Stomach (tissue), 8 donors: ENCODE measurements at regions not wholly inside any gene's neighbourhood (a gene's known extent, or its start where the extent isn't known, plus 50 kb on each side); places are given as distances from the start of the nearest gene placed in this dataset.

Experiments used
- DNase-seq, 2 donors: peaks; one replicate each; pipeline versions ENCODE4 v3.0.0 to v3.0.0-alpha.2; 2013 to 2019
- H3K27ac ChIP-seq, 5 donors: fragments of 200-600 bp in 4 of 5; sonication (generic) in 4 of 5; one replicate each; pipeline ENCODE4 v1.5.1; 2013 to 2019; ENCODE audit warnings: mild to moderate bottlenecking in 1 of 5, moderate library complexity in 1 of 5
- H3K27me3 ChIP-seq, 3 donors: fragments of 200-600 bp; sonication (generic); one replicate each; pipeline ENCODE4 v1.5.1; 2017 to 2019; ENCODE audit warnings: mixed run types in 1 of 3
- H3K36me3 ChIP-seq, 4 donors: fragments of 200-600 bp; sonication (generic); 1 replicate in 3 of 4; 2 replicates in 1 of 4; pipeline ENCODE4 v1.5.1; 2016 to 2019
- H3K4me1 ChIP-seq, 4 donors: fragments of 200-600 bp; sonication (generic); one replicate each; pipeline ENCODE4 v1.5.1; 2016 to 2019
- H3K4me3 ChIP-seq, 4 donors: fragments of 200-600 bp; sonication (generic) in 3 of 4; one replicate each; pipeline ENCODE4 v1.5.1; 2016 to 2019; ENCODE audit warnings: mild to moderate bottlenecking in 1 of 4
- H3K9me3 ChIP-seq, 4 donors: fragments of 200-600 bp; sonication (generic); one replicate each; pipeline ENCODE4 v1.5.1; 2016 to 2019
- CTCF ChIP-seq, 7 experiments: fragments of 450-650 bp in 4 of 7; fragments of 200-600 bp in 3 of 7; sonication (generic) in 3 of 7; IDR thresholded peaks; one replicate each; pipeline ENCODE4 v1.5.1; 2016 to 2019; ENCODE audit warnings: antibody characterized with exemption in 7 of 7, control low read depth in 2 of 7, mild to moderate bottlenecking in 1 of 7
- EP300 ChIP-seq: sonication (generic); formaldehyde crosslinking; IDR thresholded peaks from one replicate; pipeline ENCODE4 v1.6.1; 2017; ENCODE audit warnings: antibody characterized with exemption
- POLR2A ChIP-seq, 4 donors: fragments of 450-650 bp; IDR thresholded peaks; one replicate each; pipeline ENCODE4 v1.6.1; 2016; ENCODE audit warnings: antibody characterized with exemption in 4 of 4, control low read depth in 2 of 4, mild to moderate bottlenecking in 1 of 4, moderate library complexity in 1 of 4
- POLR2AphosphoS5 ChIP-seq, 3 donors: sonication (generic); formaldehyde crosslinking; IDR thresholded peaks; one replicate each; pipeline ENCODE4 v1.6.1; 2016; ENCODE audit warnings: antibody characterized with exemption in 3 of 3
- WGBS, 5 donors: extraction: QIAGEN DNeasy Blood & Tissue Kit in 3 of 5; methylation state at CpG; one replicate each; pipeline versions ENCODE4 v1.1.5 to v1.1.7; 2013 to 2018; 5-methylcytosine and 5-hydroxymethylcytosine counted together
- intact Hi-C: fragments of 100-400 bp; cut with DNase I; formaldehyde crosslinking; loops from one replicate; pipeline ENCODE4 v1.15.1; 2023; ENCODE audit warnings: low total_unique reads
- donor health status: healthy with polysubstance abuse.
- donor health status: Bipolar disorder and iron deficiency.
- donor health status: healthy.

DNA sequence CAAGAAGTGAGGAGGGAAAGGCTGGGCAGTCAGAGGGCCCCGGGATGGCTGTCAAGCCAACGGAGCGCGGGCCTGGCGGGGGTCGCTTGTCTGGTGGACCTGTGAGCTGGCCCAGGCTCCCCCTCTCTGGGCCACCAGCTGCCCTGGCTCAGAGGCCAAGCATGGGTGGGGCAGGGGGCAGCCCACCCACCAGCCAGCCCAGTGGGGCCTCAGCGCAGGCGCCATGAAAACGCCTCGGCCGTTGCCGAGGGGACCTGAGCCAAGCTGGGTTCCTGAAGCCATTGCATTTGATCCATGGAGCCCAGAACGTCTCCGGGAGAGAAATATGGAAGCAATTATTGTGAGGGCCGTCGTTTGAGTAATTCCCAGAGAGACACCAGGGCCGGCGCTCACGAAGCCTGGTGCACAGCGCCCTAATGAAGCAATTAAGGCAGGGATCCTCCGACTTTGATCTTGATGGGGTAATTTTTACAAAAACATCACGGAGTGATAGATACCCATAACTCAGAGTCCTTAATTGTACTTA, 90.5 kb upstream of the TTC34 start:
- Histone ChIP-seq H3K27me3 (peaks cover 0 to 61% (median 17%) of the 10 kb centered on the region in 3 donors), H3K36me3 (no peaks in the 10 kb centered on the region), H3K4me3 (no peak overlapping the region), H3K27ac (no peak overlapping the region), H3K4me1 (no peaks in the 10 kb centered on the region), H3K9me3 (no peaks in the 10 kb centered on the region)
- TF ChIP-seq EP300 = no peak
- no peak for TF ChIP-seq CTCF (IDR thresholded peaks at IDR 0.05)
- TF ChIP-seq POLR2A (IDR thresholded peaks at IDR 0.05) = no peak
- TF ChIP-seq POLR2AphosphoS5 (IDR thresholded peaks at IDR 0.05) = no peak
- intact Hi-C loops = no loop called here
- WGBS, 5 donors = 70 to 84% (median 80%) methylated on average over 20 to 22 of the region's 22 CpGs
- DNase-seq = no peak

DNA sequence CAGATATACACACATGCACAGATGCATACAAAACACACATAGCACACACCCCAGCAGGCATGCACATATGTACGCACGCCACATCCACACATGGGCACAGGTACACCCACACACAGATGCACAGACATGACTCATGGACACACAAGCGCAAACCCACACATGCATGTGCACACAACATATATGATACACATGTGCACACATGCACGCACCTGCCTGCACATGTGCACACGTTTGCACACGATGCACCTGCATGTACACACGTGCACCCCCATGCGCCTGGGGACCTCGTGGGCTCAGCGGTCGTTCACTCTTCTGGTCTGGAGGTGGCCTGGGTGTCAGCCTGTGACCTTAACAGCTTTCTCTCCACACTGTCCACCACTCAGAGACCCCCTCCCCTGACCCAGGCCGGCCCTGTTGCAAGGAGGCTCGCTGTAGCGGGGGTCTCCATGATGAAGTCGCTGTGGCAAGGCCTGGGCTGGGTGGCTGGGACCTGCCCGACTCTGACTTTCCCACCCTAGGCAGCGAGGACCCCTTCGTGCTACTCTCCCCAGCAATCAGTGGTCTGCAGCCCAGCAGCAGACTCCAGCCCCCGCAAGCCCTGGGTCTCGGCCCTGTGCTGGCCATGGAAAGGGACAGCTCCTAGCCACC, 92.1 kb upstream of the TTC34 start:
- WGBS, 5 donors = 80 to 92% (median 91%) methylated on average over 18 to 20 of the region's 20 CpGs
- Histone ChIP-seq H3K4me3 (no peak overlapping the region), H3K9me3 (no peaks in the 10 kb centered on the region), H3K27ac (no peak overlapping the region), H3K27me3 (peaks cover 0 to 46% (median 17%) of the 10 kb centered on the region in 3 donors), H3K36me3 (no peaks in the 10 kb centered on the region), H3K4me1 (no peaks in the 10 kb centered on the region)
- TF ChIP-seq POLR2AphosphoS5 (IDR thresholded peaks at IDR 0.05) (no peak), CTCF (IDR thresholded peaks at IDR 0.05) (no peak), EP300 (no peak)
- intact Hi-C loops = no loop called here
- DNase-seq = no peak

- Histone ChIP-seq H3K27me3 (peaks cover 0 to 37% (median 12%) of the 10 kb centered on the region in 3 donors), H3K27ac (no peak overlapping the region), H3K4me3 (no peak overlapping the region), H3K36me3 (no peaks in the 10 kb centered on the region), H3K9me3 (no peaks in the 10 kb centered on the region), H3K4me1 (no peaks in the 10 kb centered on the region)
- intact Hi-C loops = no loop called here
- DNase-seq = no peak
- TF ChIP-seq CTCF (IDR thresholded peaks at IDR 0.05) (no peak), POLR2A (IDR thresholded peaks at IDR 0.05) (no peak), EP300 (no peak), POLR2AphosphoS5 (IDR thresholded peaks at IDR 0.05) (no peak)
- WGBS, 5 donors = 83 to 100% (median 90%) methylated on average over 3 to 27 of the region's 27 CpGs
These were observed 93.0 kb upstream of the TTC34 start for GRCh38 chr1:2894381-2895041.

DNA sequence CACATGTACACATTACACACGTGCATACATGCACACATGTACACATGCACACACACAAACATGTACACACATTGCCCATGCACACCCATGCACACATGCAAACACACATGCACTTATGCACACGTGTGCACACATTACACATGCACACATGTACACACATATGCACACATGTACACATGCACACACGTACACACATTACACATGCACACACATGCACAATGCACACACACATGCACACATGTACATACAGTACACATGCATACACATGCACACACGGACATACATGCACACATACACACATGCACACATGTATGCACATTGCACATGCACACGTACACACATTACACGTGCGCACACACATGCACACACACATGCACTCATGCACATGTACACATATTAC, 95.3 kb upstream of the TTC34 start:
- WGBS, 5 donors = 84 to 93% (median 88%) methylated on average over 6 to 7 of the region's 7 CpGs
- TF ChIP-seq EP300 = no peak
- TF ChIP-seq POLR2AphosphoS5 (IDR thresholded peaks at IDR 0.05) = no peak
- no peak for TF ChIP-seq POLR2A (IDR thresholded peaks at IDR 0.05)
- no peak for TF ChIP-seq CTCF (IDR thresholded peaks at IDR 0.05)
- no peak overlapping the region for H3K4me3 ChIP-seq
- H3K27ac ChIP-seq = no peak overlapping the region
- no peaks in the 10 kb centered on the region for H3K4me1 ChIP-seq
- intact Hi-C loops = no loop called here
- no peaks in the 10 kb centered on the region for H3K36me3 ChIP-seq
- no peaks in the 10 kb centered on the region for H3K9me3 ChIP-seq
- peaks cover 0 to 30% (median 3%) of the 10 kb centered on the region in 3 donors for H3K27me3 ChIP-seq
- no peak for DNase-seq
